ENCODE measurements at regions not wholly inside any gene's neighbourhood (a gene's known extent, or its start where the extent isn't known, plus 50 kb on each side); places are given as distances from the start of the nearest gene placed in this dataset.

DNA sequence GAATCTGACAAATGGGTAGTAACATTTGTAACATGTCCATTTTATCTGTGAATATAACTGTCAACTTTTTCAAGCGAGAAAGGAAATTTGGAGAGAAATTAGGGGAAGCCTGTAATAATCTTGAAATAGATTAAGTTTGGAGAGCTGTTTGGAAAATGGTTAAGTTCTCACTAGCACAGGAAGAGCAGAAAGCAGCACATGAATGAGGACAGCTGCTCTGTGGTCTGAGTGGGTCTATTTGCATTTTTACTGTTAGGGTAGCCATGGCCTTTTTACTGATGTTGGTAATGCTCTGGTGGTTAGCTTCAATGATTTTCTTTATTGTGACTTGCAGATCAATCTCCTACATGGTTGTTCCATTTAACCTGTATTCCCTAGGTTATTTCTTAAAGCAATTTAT is 144.5 kb upstream of the GDNF start:
- intact Hi-C loops (cut with micrococcal nuclease; ENCODE audit: unreplicated experiment), result no loop called here
- H3K27ac ChIP-seq (ENCODE audit: low read length), result no peak overlapping the region
- H3K4me3 ChIP-seq (ENCODE audit: low read depth in 2 of 2, low read length in 2 of 2), result no peak overlapping the region
- ChIA-PET POLR2A (no interaction called here), CTCF (no interaction called here)
- no peaks in the 10 kb centered on the region; the same call in 1 of the 2 replicates for H3K27me3 ChIP-seq (ENCODE audit: control insufficient read depth, insufficient read depth, low read length)
- BruUV-seq (replicated peaks), result no TSS peak
- ATAC-seq (no peak), DNase-seq (ENCODE audit: low read depth, low spot score) (no peak)
- no peaks in the 10 kb centered on the region for H3K4me1 ChIP-seq (ENCODE audit: control insufficient read depth, insufficient read depth, low read length)
- in situ Hi-C loops (cut with HindIII; ENCODE audit: low pct_unique_long_range_greater_than_20kb, low sequenced_read_pairs), result no loop called here
- H3K9me3 ChIP-seq (ENCODE audit: control insufficient read depth, insufficient read depth, low read depth, low read length), result no peaks in the 10 kb centered on the region
- no peak for TF ChIP-seq SIN3A (IDR thresholded peaks at IDR 0.05; ENCODE audit: borderline replicate concordance, insufficient read depth, low read depth, low read length)
- no peak for TF ChIP-seq POLR2AphosphoS5 (IDR thresholded peaks at IDR 0.05; ENCODE audit: low read depth, low read length)
- TF ChIP-seq, protein P1, sequence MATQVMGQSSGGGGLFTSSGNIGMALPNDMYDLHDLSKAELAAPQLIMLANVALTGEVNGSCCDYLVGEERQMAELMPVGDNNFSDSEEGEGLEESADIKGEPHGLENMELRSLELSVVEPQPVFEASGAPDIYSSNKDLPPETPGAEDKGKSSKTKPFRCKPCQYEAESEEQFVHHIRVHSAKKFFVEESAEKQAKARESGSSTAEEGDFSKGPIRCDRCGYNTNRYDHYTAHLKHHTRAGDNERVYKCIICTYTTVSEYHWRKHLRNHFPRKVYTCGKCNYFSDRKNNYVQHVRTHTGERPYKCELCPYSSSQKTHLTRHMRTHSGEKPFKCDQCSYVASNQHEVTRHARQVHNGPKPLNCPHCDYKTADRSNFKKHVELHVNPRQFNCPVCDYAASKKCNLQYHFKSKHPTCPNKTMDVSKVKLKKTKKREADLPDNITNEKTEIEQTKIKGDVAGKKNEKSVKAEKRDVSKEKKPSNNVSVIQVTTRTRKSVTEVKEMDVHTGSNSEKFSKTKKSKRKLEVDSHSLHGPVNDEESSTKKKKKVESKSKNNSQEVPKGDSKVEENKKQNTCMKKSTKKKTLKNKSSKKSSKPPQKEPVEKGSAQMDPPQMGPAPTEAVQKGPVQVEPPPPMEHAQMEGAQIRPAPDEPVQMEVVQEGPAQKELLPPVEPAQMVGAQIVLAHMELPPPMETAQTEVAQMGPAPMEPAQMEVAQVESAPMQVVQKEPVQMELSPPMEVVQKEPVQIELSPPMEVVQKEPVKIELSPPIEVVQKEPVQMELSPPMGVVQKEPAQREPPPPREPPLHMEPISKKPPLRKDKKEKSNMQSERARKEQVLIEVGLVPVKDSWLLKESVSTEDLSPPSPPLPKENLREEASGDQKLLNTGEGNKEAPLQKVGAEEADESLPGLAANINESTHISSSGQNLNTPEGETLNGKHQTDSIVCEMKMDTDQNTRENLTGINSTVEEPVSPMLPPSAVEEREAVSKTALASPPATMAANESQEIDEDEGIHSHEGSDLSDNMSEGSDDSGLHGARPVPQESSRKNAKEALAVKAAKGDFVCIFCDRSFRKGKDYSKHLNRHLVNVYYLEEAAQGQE (IDR thresholded peaks at IDR 0.05; ENCODE audit: insufficient read depth in 1 of 2, low read depth in 2 of 2, low read length in 1 of 2), result no peak
- TF ChIP-seq, protein P2, sequence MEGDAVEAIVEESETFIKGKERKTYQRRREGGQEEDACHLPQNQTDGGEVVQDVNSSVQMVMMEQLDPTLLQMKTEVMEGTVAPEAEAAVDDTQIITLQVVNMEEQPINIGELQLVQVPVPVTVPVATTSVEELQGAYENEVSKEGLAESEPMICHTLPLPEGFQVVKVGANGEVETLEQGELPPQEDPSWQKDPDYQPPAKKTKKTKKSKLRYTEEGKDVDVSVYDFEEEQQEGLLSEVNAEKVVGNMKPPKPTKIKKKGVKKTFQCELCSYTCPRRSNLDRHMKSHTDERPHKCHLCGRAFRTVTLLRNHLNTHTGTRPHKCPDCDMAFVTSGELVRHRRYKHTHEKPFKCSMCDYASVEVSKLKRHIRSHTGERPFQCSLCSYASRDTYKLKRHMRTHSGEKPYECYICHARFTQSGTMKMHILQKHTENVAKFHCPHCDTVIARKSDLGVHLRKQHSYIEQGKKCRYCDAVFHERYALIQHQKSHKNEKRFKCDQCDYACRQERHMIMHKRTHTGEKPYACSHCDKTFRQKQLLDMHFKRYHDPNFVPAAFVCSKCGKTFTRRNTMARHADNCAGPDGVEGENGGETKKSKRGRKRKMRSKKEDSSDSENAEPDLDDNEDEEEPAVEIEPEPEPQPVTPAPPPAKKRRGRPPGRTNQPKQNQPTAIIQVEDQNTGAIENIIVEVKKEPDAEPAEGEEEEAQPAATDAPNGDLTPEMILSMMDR (IDR thresholded peaks at IDR 0.05), result no peak
- no peak for TF ChIP-seq TCF7L2 (IDR thresholded peaks at IDR 0.05; ENCODE audit: low read depth, low read length)
- H3K36me3 ChIP-seq (ENCODE audit: control insufficient read depth, insufficient read depth, low read length), result no peaks in the 10 kb centered on the region

DNA sequence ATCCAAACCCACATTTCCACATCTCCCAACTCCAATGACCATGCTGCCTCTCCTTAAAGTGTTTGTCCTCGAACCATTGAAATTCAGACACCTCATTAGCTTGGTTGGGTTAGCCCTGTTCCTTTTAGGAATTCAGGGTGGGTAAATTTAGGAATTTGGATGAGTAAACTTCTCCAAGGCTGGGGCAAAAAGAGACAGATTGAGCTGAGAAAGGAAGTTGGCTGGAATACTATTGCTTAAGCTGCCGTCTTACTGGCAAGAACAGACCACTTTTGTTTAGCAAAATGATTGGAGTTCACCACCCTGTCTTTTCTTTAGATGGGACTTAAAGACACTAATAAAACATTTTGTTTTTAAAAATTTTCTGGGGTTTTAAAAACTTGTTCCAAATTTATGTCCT is 143.6 kb upstream of the GDNF start:
- ATAC-seq, result no peak
- no TSS peak for BruUV-seq (replicated peaks)
- ChIA-PET POLR2A (no interaction called here), CTCF (no interaction called here)
- in situ Hi-C loops (cut with HindIII; ENCODE audit: low pct_unique_long_range_greater_than_20kb, low sequenced_read_pairs) (no loop called here), intact Hi-C loops (cut with micrococcal nuclease; ENCODE audit: unreplicated experiment) (no loop called here)
- Histone ChIP-seq H3K27me3 (ENCODE audit: control insufficient read depth, insufficient read depth, low read length) (no peaks in the 10 kb centered on the region; the same call in 1 of the 2 replicates), H3K4me3 (ENCODE audit: low read depth in 2 of 2, low read length in 2 of 2) (no peak overlapping the region), H3K4me1 (ENCODE audit: control insufficient read depth, insufficient read depth, low read length) (no peaks in the 10 kb centered on the region), H3K36me3 (ENCODE audit: control insufficient read depth, insufficient read depth, low read length) (no peaks in the 10 kb centered on the region), H3K27ac (ENCODE audit: low read length) (no peak overlapping the region), H3K9me3 (ENCODE audit: control insufficient read depth, insufficient read depth, low read depth, low read length) (no peaks in the 10 kb centered on the region)
- no peak for TF ChIP-seq POLR2AphosphoS5 (IDR thresholded peaks at IDR 0.05; ENCODE audit: low read depth, low read length)
- TF ChIP-seq, protein P1 (IDR thresholded peaks at IDR 0.05; ENCODE audit: insufficient read depth in 1 of 2, low read depth in 2 of 2, low read length in 1 of 2), result no peak
- TF ChIP-seq, protein P2 (IDR thresholded peaks at IDR 0.05), result no peak
- no peak for TF ChIP-seq SIN3A (IDR thresholded peaks at IDR 0.05; ENCODE audit: borderline replicate concordance, insufficient read depth, low read depth, low read length)
- no peak for TF ChIP-seq TCF7L2 (IDR thresholded peaks at IDR 0.05; ENCODE audit: low read depth, low read length)
- DNase-seq (ENCODE audit: low read depth, low spot score), result no peak
